ENCODE measurements at regions not wholly inside any gene's neighbourhood (a gene's known extent, or its start where the extent isn't known, plus 50 kb on each side); places are given as distances from the start of the nearest gene placed in this dataset.

- H3K9me3 ChIP-seq (replicated peaks) = peaks cover 9% of the 10 kb centered on the region
- TF ChIP-seq CTCF (IDR thresholded peaks at IDR 0.05; ENCODE audit: borderline replicate concordance) = no peak
- no peaks in the 10 kb centered on the region for H3K27me3 ChIP-seq (ENCODE audit: low read depth)
- H3K27ac ChIP-seq (replicated peaks) = no peak overlapping the region
- no peak for DNase-seq
- H3K4me3 ChIP-seq = no peak overlapping the region
- intact Hi-C loops (cut with micrococcal nuclease) = no loop called here
- H3K36me3 ChIP-seq = peaks cover 23% of the 10 kb centered on the region
- no peaks in the 10 kb centered on the region for H3K4me1 ChIP-seq
Measured at GRCh38 chr4:122973465-122973864, 51.1 kb upstream of the NUDT6 start.

GRCh38 chr4:122976111-122976510 is 53.7 kb upstream of the NUDT6 start:
- TF ChIP-seq CTCF (IDR thresholded peaks at IDR 0.05; ENCODE audit: borderline replicate concordance) = no peak
- H3K27me3 ChIP-seq (ENCODE audit: low read depth) = no peaks in the 10 kb centered on the region
- H3K9me3 ChIP-seq (replicated peaks) = peaks cover 19% of the 10 kb centered on the region
- intact Hi-C loops (cut with micrococcal nuclease) = no loop called here
- H3K36me3 ChIP-seq = peaks cover 44% of the 10 kb centered on the region
- H3K4me1 ChIP-seq = no peaks in the 10 kb centered on the region
- H3K27ac ChIP-seq (replicated peaks) = no peak overlapping the region
- no peak for DNase-seq
- no peak overlapping the region for H3K4me3 ChIP-seq

DNA sequence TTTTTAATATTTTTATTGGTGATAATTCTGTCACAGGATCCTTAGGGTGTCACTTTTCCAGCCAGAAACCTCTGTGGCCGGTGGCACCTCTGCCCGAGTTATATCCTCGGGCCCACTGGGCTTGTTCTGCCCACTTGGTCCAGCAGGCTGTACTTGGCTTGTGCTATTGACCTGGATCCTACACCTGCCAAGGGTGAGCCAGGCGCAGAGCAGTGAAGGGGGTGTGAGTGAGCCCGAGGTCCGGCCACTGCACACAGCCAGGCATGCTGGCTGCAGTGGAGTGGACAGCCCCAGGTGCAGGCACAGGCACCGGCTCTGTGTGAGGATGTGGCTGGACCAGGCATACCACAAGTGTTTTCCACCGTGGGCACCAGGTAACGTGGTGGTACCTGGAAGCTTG is 54.7 kb upstream of the NUDT6 start:
- Histone ChIP-seq H3K27me3 (ENCODE audit: low read depth) (no peaks in the 10 kb centered on the region), H3K4me3 (no peak overlapping the region), H3K36me3 (peaks cover 49% of the 10 kb centered on the region), H3K27ac (replicated peaks) (no peak overlapping the region), H3K4me1 (no peaks in the 10 kb centered on the region), H3K9me3 (replicated peaks) (peaks cover 23% of the 10 kb centered on the region)
- no peak for TF ChIP-seq CTCF (IDR thresholded peaks at IDR 0.05; ENCODE audit: borderline replicate concordance)
- DNase-seq = no peak
- intact Hi-C loops (cut with micrococcal nuclease) = no loop called here

GRCh38 chr4:122978109-122978508 is 55.7 kb upstream of the NUDT6 start:
- Histone ChIP-seq H3K27me3 (ENCODE audit: low read depth) (no peaks in the 10 kb centered on the region), H3K9me3 (replicated peaks) (peaks cover 23% of the 10 kb centered on the region), H3K4me1 (no peaks in the 10 kb centered on the region), H3K4me3 (no peak overlapping the region), H3K36me3 (peaks cover 49% of the 10 kb centered on the region), H3K27ac (replicated peaks) (no peak overlapping the region)
- no peak for DNase-seq
- intact Hi-C loops (cut with micrococcal nuclease) = no loop called here
- TF ChIP-seq CTCF (IDR thresholded peaks at IDR 0.05; ENCODE audit: borderline replicate concordance) = no peak

- no peak for TF ChIP-seq CTCF (IDR thresholded peaks at IDR 0.05; ENCODE audit: borderline replicate concordance)
- Histone ChIP-seq H3K36me3 (peaks cover 53% of the 10 kb centered on the region), H3K27me3 (ENCODE audit: low read depth) (no peaks in the 10 kb centered on the region), H3K4me1 (no peaks in the 10 kb centered on the region), H3K9me3 (replicated peaks) (peaks cover 24% of the 10 kb centered on the region), H3K27ac (replicated peaks) (no peak overlapping the region), H3K4me3 (no peak overlapping the region)
- no peak for DNase-seq
- intact Hi-C loops (cut with micrococcal nuclease) = no loop called here
Measured at GRCh38 chr4:122978789-122979188, 56.4 kb upstream of the NUDT6 start.

GRCh38 chr4:122980860-122981259 is 58.5 kb upstream of the NUDT6 start:
- Histone ChIP-seq H3K36me3 (peaks cover 49% of the 10 kb centered on the region), H3K9me3 (replicated peaks) (peaks cover 22% of the 10 kb centered on the region), H3K4me1 (no peaks in the 10 kb centered on the region), H3K27me3 (ENCODE audit: low read depth) (no peaks in the 10 kb centered on the region), H3K27ac (replicated peaks) (no peak overlapping the region), H3K4me3 (no peak overlapping the region)
- no peak for TF ChIP-seq CTCF (IDR thresholded peaks at IDR 0.05; ENCODE audit: borderline replicate concordance)
- intact Hi-C loops (cut with micrococcal nuclease) = no loop called here
- DNase-seq = no peak

Measured in left ventricle myocardium inferior (tissue), 1 donor.